ENCODE measurements at regions not wholly inside any gene's neighbourhood (a gene's known extent, or its start where the extent isn't known, plus 50 kb on each side); places are given as distances from the start of the nearest gene placed in this dataset.

DNA sequence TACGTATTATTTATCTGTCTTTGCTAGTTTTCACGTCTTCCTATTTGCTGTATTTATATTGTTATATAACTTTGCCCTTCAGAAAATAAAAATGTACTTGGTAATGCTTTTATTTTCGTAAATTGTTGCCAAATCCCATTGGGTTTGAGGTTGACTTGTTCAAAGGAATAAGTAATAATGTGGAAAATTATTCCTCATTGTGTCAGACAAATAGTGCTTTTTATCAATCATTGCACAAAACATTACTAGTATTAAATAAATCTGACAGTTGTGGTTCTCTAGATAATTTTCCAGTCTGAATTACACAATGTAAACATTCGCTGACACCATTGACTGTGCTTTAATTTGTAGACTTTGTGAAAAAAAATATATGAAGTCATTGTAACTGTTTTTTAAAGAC, 798.3 kb upstream of the TMEFF2 start:
- H3K9ac ChIP-seq (replicated peaks in 1 of 4; ENCODE audit: extremely low read depth in 1 of 4, low read depth in 3 of 4, low read length in 3 of 4): no peak overlapping the region
- no peaks in the 10 kb centered on the region for H3K23me2 ChIP-seq (ENCODE audit: low read depth, low read length)
- H2BK5ac ChIP-seq (ENCODE audit: low read depth, low read length): no peak overlapping the region
- H2BK120ac ChIP-seq (replicated peaks; ENCODE audit: low read depth, low read length): no peak overlapping the region
- no peak overlapping the region for H4K5ac ChIP-seq (ENCODE audit: insufficient read length, low read depth, low read length)
- H3K23ac ChIP-seq (ENCODE audit: insufficient read length): no peak overlapping the region
- H3K27me3 ChIP-seq (replicated peaks in 1 of 4; ENCODE audit: control insufficient read depth in 3 of 4, extremely low read depth in 1 of 4, insufficient read depth in 3 of 4, low read length in 3 of 4): no peaks in the 10 kb centered on the region
- no peak for DNase-seq (ENCODE audit: low read depth in 1 of 2, low spot score in 2 of 2)
- H3K4me2 ChIP-seq (ENCODE audit: insufficient read depth in 1 of 2, low read depth in 2 of 2, low read length in 2 of 2): no peak overlapping the region
- WGBS, 2 experiments (ENCODE audit: extremely low coverage in 1 of 2, insufficient coverage in 1 of 2, insufficient read length in 1 of 2, insufficient replicate concordance in 2 of 2, low coverage in 1 of 2, low lambda C conversion rate in 2 of 2, missing lambda C conversion rate in 1 of 2): 89% methylated on average over 4 of the region's 4 CpGs; no CpG with 5 or more reads in 1 of the 2 experiments
- no peak overlapping the region for H2BK15ac ChIP-seq (ENCODE audit: low read length)
- no peaks in the 10 kb centered on the region for H3K9me3 ChIP-seq (ENCODE audit: insufficient read depth in 2 of 2, low read depth in 1 of 2, low read length in 1 of 2)
- no peak overlapping the region for H2BK20ac ChIP-seq (ENCODE audit: low read length)
- H2AK5ac ChIP-seq (ENCODE audit: low read depth, low read length): no peak overlapping the region
- H3K27ac ChIP-seq (ENCODE audit: low read depth, low read length): no peak overlapping the region
- no peak overlapping the region for H4K91ac ChIP-seq (replicated peaks; ENCODE audit: insufficient read length, low read length)
- no peak overlapping the region for H2AFZ ChIP-seq (ENCODE audit: low read length)
- no peak overlapping the region for H3K56ac ChIP-seq (replicated peaks; ENCODE audit: insufficient read length, low read depth, low read length)
- no peak overlapping the region for H3K4me3 ChIP-seq (ENCODE audit: extremely low read depth in 1 of 4, insufficient read depth in 2 of 4, low read depth in 3 of 4, low read length in 4 of 4)
- H3K79me1 ChIP-seq (ENCODE audit: low read depth, low read length): no peaks in the 10 kb centered on the region
- no peak overlapping the region for H3K4ac ChIP-seq (replicated peaks; ENCODE audit: insufficient read length, low read depth, low read length)
- H3K14ac ChIP-seq (ENCODE audit: insufficient read length): no peak overlapping the region
- CTCF ChIA-PET (ENCODE audit: partially characterized antibody): interaction anchor here (0.9 kb wide), 1 partner anchor 34 kb away, joined by 3 read pairs; no protein-coding TSS in a partner anchor
- no peaks in the 10 kb centered on the region for H3K36me3 ChIP-seq (ENCODE audit: control insufficient read depth in 2 of 4, insufficient read depth in 4 of 4, low read length in 3 of 4)
- no peak overlapping the region for H4K8ac ChIP-seq (ENCODE audit: extremely low read depth, insufficient read depth, low read length)
- no peak for FAIRE-seq
- H3K4me1 ChIP-seq (replicated peaks in 1 of 4; ENCODE audit: control insufficient read depth in 3 of 4, insufficient read depth in 4 of 4, low read length in 3 of 4): no peaks in the 10 kb centered on the region
- no peak overlapping the region for H2BK12ac ChIP-seq (ENCODE audit: low read depth, low read length)
- POLR2A ChIA-PET (ENCODE audit: partially characterized antibody): no interaction called here
- no peaks in the 10 kb centered on the region for H3K79me2 ChIP-seq (ENCODE audit: control insufficient read depth in 1 of 2, insufficient read depth in 2 of 2, low read length in 2 of 2)
- H3K18ac ChIP-seq (ENCODE audit: extremely low read depth, low read length): no peak overlapping the region
- H4K20me1 ChIP-seq (replicated peaks in 1 of 2; ENCODE audit: control insufficient read depth in 1 of 2, insufficient read depth in 2 of 2, low read length in 2 of 2): no peaks in the 10 kb centered on the region
- TF ChIP-seq, protein P1, sequence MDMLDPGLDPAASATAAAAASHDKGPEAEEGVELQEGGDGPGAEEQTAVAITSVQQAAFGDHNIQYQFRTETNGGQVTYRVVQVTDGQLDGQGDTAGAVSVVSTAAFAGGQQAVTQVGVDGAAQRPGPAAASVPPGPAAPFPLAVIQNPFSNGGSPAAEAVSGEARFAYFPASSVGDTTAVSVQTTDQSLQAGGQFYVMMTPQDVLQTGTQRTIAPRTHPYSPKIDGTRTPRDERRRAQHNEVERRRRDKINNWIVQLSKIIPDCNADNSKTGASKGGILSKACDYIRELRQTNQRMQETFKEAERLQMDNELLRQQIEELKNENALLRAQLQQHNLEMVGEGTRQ (IDR thresholded peaks at IDR 0.05; ENCODE audit: low read length): no peak
- TF ChIP-seq KDM5A (IDR thresholded peaks at IDR 0.05; ENCODE audit: low read length): no peak
